Fibroblast of the aortic adventitia (primary cell): ENCODE measurements at regions not wholly inside any gene's neighbourhood (a gene's known extent, or its start where the extent isn't known, plus 50 kb on each side); places are given as distances from the start of the nearest gene placed in this dataset.

Experiments used
- DNase-seq: peaks from one replicate; pipeline ENCODE4 v3.0.0-alpha.2; 2010; ENCODE audit warnings: low read depth
- H3K4me3 ChIP-seq: 2 replicates; pipeline ENCODE4 v1.5.1; 2011; ENCODE audit warnings: low read depth, mild to moderate bottlenecking, control low read depth, low read length, moderate library complexity
- TF ChIP-seq, protein P1 (sequence below): IDR thresholded peaks from 2 replicates; pipeline ENCODE4 v1.5.1; 2011; ENCODE audit warnings: mild to moderate bottlenecking, low read length, control low read depth, inconsistent platforms; ENCODE audit not compliant: insufficient read depth

DNA sequence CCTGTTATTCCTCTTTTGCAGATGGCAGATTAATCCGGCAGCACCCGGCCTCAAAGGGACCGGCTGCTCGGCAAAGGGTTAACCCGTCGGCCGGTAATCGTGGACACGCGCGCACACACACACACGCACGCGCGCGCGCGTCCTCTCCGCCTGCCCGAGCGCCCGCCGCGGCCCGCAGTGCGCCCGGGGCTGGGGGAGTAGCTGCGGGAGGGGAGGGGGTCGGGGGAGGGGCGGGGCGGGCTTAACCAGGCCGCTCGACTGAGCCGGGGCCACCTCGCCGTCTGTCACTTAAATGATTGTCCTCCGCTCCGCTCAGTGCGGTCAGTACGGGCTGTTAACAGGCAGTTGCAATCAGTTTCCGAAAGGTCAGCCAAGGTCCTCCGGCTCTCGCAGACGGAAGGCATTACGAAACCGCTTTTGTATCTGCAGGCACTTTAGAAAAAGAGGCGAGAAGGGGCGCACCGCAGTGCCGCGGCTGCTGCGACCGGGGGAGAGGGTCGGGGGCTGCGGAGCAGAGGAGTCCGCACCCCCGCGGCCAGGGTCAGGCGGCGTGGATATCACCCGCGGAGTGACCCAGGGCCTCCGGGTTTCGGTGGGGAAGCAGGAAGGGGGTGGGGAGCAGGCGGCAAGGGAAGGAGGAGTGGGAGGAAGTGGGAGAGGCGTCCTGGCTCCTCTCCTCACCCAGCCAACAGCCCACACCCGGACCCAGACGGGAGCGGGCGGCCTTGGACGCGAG lies 57.3 kb upstream of the BCOR start:
- DNase-seq, result peak; percentile 61
- TF ChIP-seq, protein P1, sequence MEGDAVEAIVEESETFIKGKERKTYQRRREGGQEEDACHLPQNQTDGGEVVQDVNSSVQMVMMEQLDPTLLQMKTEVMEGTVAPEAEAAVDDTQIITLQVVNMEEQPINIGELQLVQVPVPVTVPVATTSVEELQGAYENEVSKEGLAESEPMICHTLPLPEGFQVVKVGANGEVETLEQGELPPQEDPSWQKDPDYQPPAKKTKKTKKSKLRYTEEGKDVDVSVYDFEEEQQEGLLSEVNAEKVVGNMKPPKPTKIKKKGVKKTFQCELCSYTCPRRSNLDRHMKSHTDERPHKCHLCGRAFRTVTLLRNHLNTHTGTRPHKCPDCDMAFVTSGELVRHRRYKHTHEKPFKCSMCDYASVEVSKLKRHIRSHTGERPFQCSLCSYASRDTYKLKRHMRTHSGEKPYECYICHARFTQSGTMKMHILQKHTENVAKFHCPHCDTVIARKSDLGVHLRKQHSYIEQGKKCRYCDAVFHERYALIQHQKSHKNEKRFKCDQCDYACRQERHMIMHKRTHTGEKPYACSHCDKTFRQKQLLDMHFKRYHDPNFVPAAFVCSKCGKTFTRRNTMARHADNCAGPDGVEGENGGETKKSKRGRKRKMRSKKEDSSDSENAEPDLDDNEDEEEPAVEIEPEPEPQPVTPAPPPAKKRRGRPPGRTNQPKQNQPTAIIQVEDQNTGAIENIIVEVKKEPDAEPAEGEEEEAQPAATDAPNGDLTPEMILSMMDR, result no peak
- H3K4me3 ChIP-seq, result peak overlapping the region; percentile 32

DNA sequence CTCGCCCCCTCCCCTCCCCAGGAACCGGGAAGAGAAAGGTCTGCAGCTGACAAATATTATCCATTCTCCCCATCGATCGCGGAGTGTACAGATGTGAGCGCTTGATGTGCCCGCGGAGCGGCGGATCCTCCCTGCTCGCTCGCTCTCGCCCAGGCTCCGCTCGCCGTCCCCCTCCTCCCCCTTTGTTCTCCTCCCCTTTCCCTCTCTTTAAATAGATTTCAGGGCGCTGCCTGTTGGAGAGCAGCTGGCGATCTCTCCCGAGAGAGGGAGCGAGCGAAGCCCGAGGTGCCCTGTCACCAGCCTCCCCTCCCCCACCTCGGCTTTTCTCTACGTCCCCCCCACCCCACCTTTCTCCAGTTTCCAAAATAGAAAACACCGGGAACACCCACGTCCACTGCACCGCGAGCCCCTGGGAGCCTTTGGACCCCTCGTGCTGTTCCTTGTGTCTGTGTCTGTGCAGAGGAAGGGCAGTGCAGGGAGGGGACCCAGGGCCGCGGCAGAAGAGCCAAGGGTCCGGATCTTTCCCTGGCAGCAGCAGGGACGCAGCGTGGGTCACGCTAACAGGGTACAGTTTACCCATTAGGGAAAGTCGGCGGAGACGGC lies 56.6 kb upstream of the BCOR start:
- H3K4me3 ChIP-seq, result peak overlapping the region; percentile 37
- TF ChIP-seq, protein P1, result no peak
- DNase-seq, result no peak

GRCh38 chrX:40153345-40154249 lies 55.8 kb upstream of the BCOR start:
- TF ChIP-seq, protein P1, result no peak
- DNase-seq, result no peak
- H3K4me3 ChIP-seq, result peak overlapping the region; percentile 40

- no peak for DNase-seq
- H3K4me3 ChIP-seq, result peak overlapping the region; percentile 31
Observed at GRCh38 chrX:40152741-40153344, 55.1 kb upstream of the BCOR start.

DNA sequence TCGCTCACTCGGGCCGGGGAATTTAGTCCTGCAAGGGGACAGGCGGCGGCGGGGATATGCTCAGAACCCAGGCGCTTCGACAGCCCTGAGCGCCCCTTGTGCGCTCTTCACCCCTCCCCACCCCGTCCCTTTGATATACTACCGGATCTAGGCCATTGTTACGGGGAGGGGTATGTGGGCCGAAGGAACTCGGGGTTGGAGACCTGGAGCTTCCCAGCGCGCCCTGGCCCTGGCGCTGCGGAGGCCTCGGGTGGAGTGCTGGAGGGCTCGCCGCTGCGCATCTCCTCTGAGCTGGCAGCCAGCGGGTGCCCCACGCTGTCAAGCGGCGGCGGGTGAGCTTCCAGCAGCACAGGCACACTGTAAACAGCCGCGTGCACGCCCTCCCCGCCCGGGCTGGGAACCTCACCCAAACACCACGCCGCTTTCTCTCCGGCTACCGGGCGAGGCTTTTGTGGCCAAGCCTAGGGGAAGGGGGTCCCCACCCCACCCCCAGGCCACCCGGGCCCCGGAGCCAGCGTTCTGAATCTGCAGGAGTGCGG lies 54.5 kb upstream of the BCOR start:
- no peak for DNase-seq
- TF ChIP-seq, protein P1, result no peak
- no peak overlapping the region for H3K4me3 ChIP-seq

More at GRCh38 chrX:40152741-40153344, 55.1 kb upstream of the BCOR start:
- TF ChIP-seq, protein P1, result no peak
